ENCODE measurements at regions not wholly inside any gene's neighbourhood (a gene's known extent, or its start where the extent isn't known, plus 50 kb on each side); places are given as distances from the start of the nearest gene placed in this dataset.
"Not testable (repeated sequence)": the region's sequence is repeated elsewhere in the genome, so short reads cannot be mapped to it uniquely, and the experiment has no call there.

GRCh38 chr4:156538210-156538609, 433.4 kb downstream of the PDGFC start:
- DNase-seq = no peak

- DNase-seq = no peak
These were observed 434.3 kb downstream of the PDGFC start for GRCh38 chr4:156537286-156537685.

GRCh38 chr4:156536661-156537060, 434.9 kb downstream of the PDGFC start:
- DNase-seq = no peak

- no peak for DNase-seq
These were observed 437.4 kb downstream of the PDGFC start for GRCh38 chr4:156534205-156534604.

GRCh38 chr4:156528216-156528615, 443.4 kb downstream of the PDGFC start:
- DNase-seq = no peak

GRCh38 chr4:156527237-156527993, 444.2 kb downstream of the PDGFC start:
- DNase-seq = no peak

- no peak for DNase-seq
These were observed 447.6 kb downstream of the PDGFC start for GRCh38 chr4:156523991-156524390.

GRCh38 chr4:156523492-156523891, 448.1 kb downstream of the PDGFC start:
- no peak for DNase-seq

- no peak for DNase-seq
These were observed 450.0 kb downstream of the PDGFC start for GRCh38 chr4:156521631-156522030.

GRCh38 chr4:156517956-156518355, 453.6 kb downstream of the PDGFC start:
- no peak for DNase-seq

- DNase-seq = no peak
These were observed 454.1 kb downstream of the PDGFC start for GRCh38 chr4:156517546-156517945.

GRCh38 chr4:156516698-156517097, 454.9 kb downstream of the PDGFC start:
- no peak for DNase-seq

- no peak for DNase-seq
These were observed 456.3 kb downstream of the PDGFC start for GRCh38 chr4:156515295-156515694.

GRCh38 chr4:156512622-156513021, 459.0 kb downstream of the PDGFC start:
- DNase-seq = no peak

GRCh38 chr4:156509921-156510320, 461.7 kb downstream of the PDGFC start:
- not testable (repeated sequence) for DNase-seq

- DNase-seq = no peak
These were observed 466.2 kb downstream of the PDGFC start for GRCh38 chr4:156505341-156505955.

- DNase-seq = no peak
These were observed 468.5 kb downstream of the PDGFC start for GRCh38 chr4:156503119-156503518.

GRCh38 chr4:156501962-156502361, 469.6 kb downstream of the PDGFC start:
- no peak for DNase-seq

- DNase-seq = no peak
These were observed 471.9 kb downstream of the PDGFC start for GRCh38 chr4:156499684-156500083.

- no peak for DNase-seq
These were observed 474.1 kb downstream of the PDGFC start for GRCh38 chr4:156497486-156497885.

- no peak for DNase-seq
These were observed 474.8 kb downstream of the PDGFC start for GRCh38 chr4:156496797-156497196.

GRCh38 chr4:156495836-156496235, 475.8 kb downstream of the PDGFC start:
- DNase-seq = no peak

- DNase-seq = no peak
These were observed 476.5 kb downstream of the PDGFC start for GRCh38 chr4:156495091-156495490.

- DNase-seq = no peak
These were observed 477.7 kb downstream of the PDGFC start for GRCh38 chr4:156493858-156494257.

- DNase-seq = no peak
These were observed 484.5 kb downstream of the PDGFC start for GRCh38 chr4:156487107-156487506.
